ENCODE measurements at regions not wholly inside any gene's neighbourhood (a gene's known extent, or its start where the extent isn't known, plus 50 kb on each side); places are given as distances from the start of the nearest gene placed in this dataset.

DNA sequence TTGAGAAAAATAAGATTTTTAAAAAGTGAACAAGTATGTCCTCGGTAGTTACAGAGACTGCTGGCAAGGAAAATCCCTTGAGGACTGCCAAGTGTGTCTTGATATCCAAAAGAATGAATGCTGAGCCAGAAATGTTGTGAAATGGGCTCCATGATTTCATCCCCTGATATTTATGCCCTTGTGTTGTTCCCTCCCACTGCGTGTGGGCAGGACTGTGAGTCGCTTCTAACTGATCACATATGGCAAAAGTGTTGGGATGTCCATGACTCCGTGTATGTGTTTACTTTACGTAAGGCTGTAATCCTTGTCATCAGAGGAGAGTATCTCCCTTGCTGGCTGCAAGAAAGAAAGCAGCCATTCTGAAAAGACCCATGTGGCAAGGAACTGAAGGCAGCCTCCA, 285.1 kb downstream of the SS18 start:
- DNase-seq, result no peak

GRCh38 chr18:25799231-25799630, 291.2 kb downstream of the SS18 start:
- DNase-seq, result no peak

DNA sequence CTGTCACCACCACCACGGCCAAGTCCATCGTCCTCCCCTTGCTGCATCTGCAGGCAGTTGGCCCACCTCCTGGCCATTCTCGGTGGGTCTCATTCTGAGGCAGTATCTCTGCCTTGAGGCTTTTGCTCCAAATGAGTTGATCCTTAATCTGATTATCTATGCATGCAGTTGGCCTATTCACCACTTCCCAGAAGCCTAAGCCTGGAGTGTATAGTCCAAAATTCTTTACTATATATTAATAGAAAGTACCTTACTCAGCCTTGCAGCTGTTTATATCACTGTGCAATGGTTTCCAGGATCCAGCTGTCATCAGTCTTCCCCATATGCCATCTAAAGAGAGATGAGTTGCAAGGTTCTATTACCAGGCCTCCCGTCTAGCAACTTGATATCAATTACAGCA, 292.4 kb downstream of the SS18 start:
- DNase-seq, result no peak

DNA sequence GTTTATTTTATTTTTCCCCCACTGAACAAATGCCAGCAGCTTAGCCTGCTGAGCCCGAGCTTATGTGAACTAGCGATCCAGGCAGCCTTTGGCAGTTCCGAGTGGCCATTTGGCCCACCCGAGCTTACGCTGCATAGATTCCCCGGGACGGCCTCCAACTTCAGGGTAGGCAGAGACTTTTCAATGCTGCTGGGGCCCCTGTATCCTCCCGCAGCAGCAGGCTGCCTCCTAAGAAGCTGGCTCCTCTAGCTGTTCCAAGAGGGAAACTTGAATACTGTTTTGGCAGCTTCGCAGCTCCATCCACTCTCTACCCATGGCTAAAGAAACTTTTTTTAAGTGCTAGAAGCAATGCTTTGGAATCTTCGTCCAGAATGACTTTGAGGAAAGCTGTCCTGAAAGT, 295.2 kb downstream of the SS18 start:
- DNase-seq, result no peak

- no peak for DNase-seq
Measured at GRCh38 chr18:25787276-25787675, 303.1 kb downstream of the SS18 start.

DNA sequence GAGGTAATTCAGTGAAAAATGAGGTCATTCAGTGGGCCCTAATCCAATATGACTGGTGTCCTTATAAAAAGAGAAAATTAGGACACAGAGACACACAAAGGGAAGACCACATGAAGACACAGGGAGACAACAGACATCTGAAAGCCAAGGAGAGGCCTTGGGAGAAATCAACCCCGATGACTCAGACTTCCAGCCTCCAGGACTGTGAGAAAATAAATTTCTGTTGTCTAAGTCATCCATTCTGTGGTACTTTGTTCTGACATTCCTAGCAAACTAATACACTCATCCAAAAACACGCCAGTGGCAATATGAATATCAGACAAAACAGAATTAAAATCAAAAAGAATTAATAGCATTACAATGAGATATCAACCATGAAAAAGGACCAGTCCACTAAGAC, 303.7 kb downstream of the SS18 start:
- no peak for DNase-seq

DNA sequence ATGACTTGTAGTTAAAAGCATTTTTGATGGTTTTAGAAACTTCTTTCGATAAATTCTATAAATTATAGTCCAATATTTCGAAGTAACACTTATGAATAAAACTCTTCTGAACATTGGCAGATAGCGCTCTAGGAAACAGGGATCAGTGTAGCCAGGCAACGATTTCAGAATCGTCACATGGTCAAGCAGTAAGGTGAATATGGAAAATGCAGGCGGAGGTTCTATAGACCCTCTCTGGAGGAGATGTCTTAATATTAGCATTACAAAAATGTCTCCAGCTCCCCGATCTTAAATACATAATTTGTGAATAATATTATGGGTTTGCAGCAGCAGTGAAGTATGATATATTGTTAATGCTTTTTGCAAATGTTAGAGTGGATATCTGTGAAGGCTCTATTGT, 310.3 kb downstream of the SS18 start:
- no peak for DNase-seq

DNA sequence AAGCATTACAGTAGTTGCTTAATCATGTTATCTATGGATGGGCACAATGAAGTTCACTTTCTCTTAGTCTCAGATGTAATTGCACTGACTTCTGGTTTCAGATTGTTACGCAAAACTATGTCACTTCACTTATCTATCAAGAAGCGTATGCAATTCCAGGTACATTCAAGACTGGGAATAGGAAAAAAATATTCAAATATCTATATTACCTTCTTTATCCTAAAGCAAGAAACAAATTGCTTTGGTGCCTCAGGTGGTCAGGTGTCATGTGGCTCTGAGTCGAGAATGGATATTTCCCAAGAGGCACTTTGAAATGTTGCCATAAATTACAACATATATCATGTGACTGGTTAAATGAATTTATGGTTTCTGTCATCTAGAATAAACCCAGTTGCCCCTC, 318.6 kb downstream of the SS18 start:
- no peak for DNase-seq

DNA sequence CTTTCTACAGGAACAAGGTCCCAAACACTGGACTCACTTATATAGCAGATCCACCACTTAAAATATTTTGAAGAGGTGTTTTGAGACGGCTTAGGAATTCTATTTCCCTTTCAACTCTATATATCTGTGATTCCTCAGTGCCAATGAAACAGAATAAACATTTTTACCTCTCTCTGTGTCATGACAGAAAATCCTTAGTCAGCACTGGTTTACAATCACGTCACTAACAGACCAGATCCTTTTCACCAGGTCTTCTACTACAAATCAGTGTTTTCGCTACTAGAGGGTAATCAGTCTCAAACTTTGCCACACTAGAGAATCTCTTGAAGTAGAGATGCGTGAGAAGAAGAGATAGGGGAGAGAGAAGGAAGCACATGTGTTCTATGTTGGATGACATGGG, 325.6 kb downstream of the SS18 start:
- DNase-seq, result no peak

DNA sequence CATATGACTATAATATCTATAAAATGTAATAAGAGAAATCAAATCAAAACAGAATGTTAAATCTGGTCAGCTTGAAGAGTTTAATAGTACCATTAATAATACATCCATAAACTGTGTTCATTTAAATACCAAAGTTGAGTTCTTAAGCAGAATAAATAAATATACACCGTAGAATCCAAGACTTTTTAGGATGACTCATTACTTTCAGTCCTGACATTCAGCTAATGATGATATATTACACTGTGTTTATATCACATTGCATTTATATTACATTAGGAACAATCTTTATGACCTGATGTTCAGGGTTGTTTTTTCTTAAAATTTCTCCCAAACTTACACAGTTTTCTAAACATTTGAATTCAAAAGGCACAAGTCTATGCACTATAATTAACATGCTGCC, 331.3 kb downstream of the SS18 start:
- no peak for DNase-seq

DNA sequence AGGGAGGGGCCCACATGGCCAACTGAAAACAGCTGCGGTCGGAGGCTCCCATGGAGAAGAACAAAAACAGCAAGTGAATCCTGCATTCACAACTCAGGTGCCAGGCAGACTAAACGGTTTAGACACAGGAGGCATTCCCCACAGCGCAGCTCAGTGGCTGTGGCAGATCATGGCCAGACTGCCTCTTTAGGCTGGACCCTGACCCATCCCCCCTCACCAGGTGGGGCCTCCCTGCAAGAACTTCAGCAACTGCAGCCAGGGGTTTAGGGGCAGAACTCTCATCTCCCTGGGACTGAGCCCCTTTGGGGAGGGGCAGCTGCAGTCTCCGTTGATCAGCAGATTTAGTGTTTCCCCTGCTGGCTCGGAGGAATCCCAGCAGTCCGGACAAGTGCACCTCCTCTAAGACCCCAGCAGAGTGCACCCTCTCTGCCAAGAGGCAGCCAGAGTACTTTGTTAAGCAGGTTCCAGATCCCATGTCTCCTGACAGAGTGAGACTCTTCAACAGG, 346.7 kb downstream of the SS18 start:
- DNase-seq, result no peak

- no peak for DNase-seq
Measured at GRCh38 chr18:25739376-25739775, 351.0 kb downstream of the SS18 start.

DNA sequence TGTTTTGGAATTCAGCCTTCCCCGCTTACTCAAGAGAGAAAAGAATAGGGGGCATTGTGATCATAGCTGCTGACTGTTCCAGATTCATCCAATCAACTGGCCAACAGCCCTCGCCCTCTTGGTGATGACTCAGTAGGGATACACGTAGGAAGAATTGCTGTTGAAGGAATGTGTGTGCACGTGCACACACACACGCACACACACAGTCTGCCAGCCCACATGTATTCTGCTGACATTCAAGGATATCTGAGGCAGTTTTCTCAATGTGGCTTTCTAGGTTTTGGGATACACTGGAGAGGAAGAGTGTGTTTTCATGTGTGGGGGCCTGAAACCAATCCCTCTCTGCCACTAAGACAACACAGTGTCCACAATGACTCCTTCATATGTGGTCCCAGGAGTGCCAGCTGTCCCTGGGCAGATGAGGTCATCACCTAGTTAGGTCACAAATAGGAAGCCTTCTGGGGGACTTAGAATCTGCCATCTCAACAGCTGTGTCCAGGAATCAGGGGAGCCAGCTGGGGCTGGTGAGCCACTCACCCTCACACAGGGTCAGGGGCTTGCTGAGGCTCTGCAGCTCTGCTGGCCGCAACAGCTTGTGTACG, 352.6 kb downstream of the SS18 start:
- DNase-seq, result no peak

DNA sequence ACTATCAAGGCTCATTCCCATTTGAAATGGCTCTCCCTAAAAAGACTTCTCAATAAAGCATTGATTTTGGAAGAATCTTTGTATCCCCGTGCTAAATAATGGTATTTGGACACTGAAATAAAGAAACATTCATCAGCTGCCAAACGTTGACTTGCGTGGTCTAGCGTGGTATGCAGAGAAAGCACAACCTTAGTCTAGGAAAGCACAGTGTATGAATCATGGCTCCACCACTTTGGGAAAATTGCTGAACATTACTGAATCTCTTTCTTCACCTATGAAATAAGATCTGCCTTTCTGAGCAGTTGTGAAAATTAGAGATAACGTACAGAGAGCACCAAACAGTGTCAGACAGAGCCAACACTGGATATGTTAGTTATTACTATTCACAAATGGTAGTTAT, 353.9 kb downstream of the SS18 start:
- DNase-seq, result no peak

DNA sequence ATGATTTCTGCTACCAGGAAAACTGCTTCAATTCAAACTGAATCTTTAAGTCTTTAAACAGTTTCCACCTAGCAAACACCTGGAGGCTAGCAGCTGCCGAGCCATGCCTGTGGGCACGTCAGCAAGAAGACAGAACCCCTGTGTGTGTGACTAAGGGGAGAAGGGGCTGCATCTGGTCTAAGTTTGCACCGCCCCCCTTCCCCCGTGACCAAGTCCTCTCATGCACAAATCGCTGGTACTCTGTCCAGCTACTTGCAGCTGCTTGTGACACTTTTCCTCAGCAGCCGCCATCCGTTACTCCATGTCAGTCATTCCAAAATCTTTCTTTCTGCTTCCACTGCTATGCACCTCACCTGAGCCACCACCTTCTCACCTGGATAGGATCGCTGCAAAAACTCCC, 355.0 kb downstream of the SS18 start:
- no peak for DNase-seq

GRCh38 chr18:25734336-25734735, 356.1 kb downstream of the SS18 start:
- DNase-seq, result no peak

DNA sequence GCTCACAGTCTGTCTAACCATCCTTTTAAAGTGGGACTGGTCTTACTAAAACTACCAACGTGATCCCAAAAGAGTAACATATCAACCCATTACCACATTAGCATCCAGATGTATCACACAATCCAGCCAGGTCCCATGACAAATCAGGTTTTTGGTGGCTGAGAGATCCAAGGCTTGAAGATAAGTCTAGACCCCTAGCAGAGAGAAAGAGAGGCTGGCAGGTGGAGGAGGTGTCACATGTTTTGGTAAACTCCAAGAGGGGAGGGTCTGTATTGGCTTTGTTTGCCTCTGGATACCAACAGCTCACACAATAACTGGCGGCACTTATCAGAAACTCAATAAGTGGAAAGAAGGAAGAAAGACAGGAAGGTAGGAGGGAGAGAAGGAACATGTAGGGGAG, 357.6 kb downstream of the SS18 start:
- DNase-seq, result no peak

- DNase-seq, result no peak
Measured at GRCh38 chr18:25729072-25729471, 361.3 kb downstream of the SS18 start.

GRCh38 chr18:25727281-25727985, 363.0 kb downstream of the SS18 start:
- DNase-seq, result no peak

- DNase-seq, result no peak
Measured at GRCh38 chr18:25726298-25726697, 364.1 kb downstream of the SS18 start.

- DNase-seq, result no peak
Measured at GRCh38 chr18:25725501-25725900, 364.9 kb downstream of the SS18 start.

DNA sequence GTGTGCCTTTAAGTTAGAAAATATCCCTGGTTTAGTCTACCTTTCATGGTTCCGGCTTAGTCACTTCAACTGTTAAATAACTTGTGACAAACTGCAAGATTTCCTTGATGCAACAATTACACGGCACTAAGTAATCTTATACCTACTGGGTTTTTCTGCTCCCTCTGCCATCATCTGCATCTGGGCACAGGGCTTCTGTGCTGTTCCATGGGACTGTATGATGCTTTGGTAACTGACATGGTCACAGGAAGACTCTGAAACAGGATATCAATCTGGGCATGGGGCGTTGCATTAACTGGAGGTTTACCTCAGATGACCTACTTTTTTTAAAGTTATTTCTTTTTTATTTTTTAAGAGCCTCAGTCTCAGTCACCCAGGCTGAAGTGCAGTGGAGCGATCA, 365.4 kb downstream of the SS18 start:
- DNase-seq, result no peak

- DNase-seq, result no peak
Measured at GRCh38 chr18:25724121-25724520, 366.3 kb downstream of the SS18 start.

DNA sequence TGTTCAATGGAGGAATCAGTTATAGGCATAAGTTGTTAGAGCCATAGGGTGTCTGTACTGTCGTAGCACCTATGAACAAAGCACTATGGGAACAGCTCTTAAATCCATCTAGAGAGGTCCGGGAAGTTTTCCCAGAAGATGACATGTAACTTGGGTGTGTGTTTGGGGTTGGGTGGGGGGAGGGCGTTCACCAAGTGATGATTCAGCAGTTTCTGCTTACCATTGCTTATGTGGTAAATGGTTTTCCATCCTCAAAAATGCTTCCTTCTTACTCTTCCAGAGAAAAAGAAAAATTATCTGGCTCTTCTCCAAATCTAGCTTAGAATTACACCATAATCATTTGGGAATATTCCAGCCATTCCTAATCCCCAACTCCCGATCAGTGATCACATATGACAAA, 361.1 kb upstream of the ZNF521 start:
- DNase-seq, result no peak

GRCh38 chr18:25710981-25711380, 359.0 kb upstream of the ZNF521 start:
- no peak for DNase-seq
